Naive B cell (primary cell): ENCODE measurements at regions not wholly inside any gene's neighbourhood (a gene's known extent, or its start where the extent isn't known, plus 50 kb on each side); places are given as distances from the start of the nearest gene placed in this dataset.
"Not testable (repeated sequence)": the region's sequence is repeated elsewhere in the genome, so short reads cannot be mapped to it uniquely, and the experiment has no call there.

Source experiments
- ATAC-seq, 2 donors: fragments of 150-1000 bp; cut with Tn5 transposase; 2 replicates each; pipeline ENCODE4 v1.10.0; 2021; ENCODE audit warnings: low read depth in 2 of 2, mild to moderate bottlenecking in 2 of 2, moderate library complexity in 2 of 2
- DNase-seq: peaks from one replicate; pipeline ENCODE4 v3.0.0; 2022
- H3K27ac Mint-ChIP-seq, 6 donors: one replicate each; pipeline ENCODE4 v1.8.0; 2020 to 2022; ENCODE audit warnings: mild to moderate bottlenecking in 6 of 6, mixed read lengths in 6 of 6, moderate library complexity in 5 of 6, inconsistent platforms in 2 of 6
- H3K27me3 Mint-ChIP-seq, 3 donors: one replicate each; pipeline ENCODE4 v1.8.0; 2021 to 2022; ENCODE audit warnings: mixed read lengths in 3 of 3, mild to moderate bottlenecking in 1 of 3
- H3K36me3 Mint-ChIP-seq, 2 donors: one replicate each; pipeline ENCODE4 v1.8.0; 2020 to 2022; ENCODE audit warnings: mixed read lengths in 2 of 2, inconsistent platforms in 1 of 2, mild to moderate bottlenecking in 1 of 2
- H3K4me1 Mint-ChIP-seq, 3 donors: one replicate each; pipeline ENCODE4 v1.8.0; 2020 to 2022; ENCODE audit warnings: mixed read lengths in 3 of 3, inconsistent platforms in 1 of 3, mild to moderate bottlenecking in 1 of 3, moderate library complexity in 1 of 3
- H3K4me3 Mint-ChIP-seq, 8 donors: one replicate each; pipeline ENCODE4 v1.8.0; 2020 to 2022; ENCODE audit warnings: mild to moderate bottlenecking in 8 of 8, mixed read lengths in 8 of 8, moderate library complexity in 8 of 8, inconsistent platforms in 2 of 8
- H3K9me3 Mint-ChIP-seq, 7 donors: one replicate each; pipeline ENCODE4 v1.8.0; 2020 to 2022; ENCODE audit warnings: mixed read lengths in 7 of 7, mild to moderate bottlenecking in 5 of 7, inconsistent platforms in 2 of 7, moderate library complexity in 1 of 7

DNA sequence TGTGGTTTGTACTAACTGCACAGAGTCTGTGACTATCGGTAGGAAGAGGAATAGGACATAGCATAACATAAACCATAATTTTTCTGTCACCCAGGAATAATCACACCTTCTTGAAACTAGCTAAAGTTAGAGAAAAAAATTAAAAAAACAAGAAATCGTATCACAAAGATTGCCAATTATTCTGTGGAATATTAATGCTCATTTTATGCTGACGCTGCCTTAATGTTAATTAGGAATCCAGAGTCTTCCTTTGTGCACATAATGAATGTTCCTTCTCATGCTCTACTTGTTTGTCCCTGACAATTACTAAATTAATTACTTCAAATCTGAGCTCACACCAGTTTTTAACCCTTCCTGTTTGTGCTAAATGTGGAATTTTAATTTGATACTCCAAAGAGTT, 772.7 kb upstream of the EPHA5 start:
- no peaks in the 10 kb centered on the region for H3K4me1 Mint-ChIP-seq
- H3K4me3 Mint-ChIP-seq, result no peak overlapping the region
- peaks cover 0 to 6% (median 0%) of the 10 kb centered on the region in 7 donors for H3K9me3 Mint-ChIP-seq
- peak overlapping the region in 1 of 6 donors; percentile 68 for H3K27ac Mint-ChIP-seq
- H3K27me3 Mint-ChIP-seq, result no peaks in the 10 kb centered on the region
- no peaks in the 10 kb centered on the region for H3K36me3 Mint-ChIP-seq
- DNase-seq (no peak), ATAC-seq (no peak)

DNA sequence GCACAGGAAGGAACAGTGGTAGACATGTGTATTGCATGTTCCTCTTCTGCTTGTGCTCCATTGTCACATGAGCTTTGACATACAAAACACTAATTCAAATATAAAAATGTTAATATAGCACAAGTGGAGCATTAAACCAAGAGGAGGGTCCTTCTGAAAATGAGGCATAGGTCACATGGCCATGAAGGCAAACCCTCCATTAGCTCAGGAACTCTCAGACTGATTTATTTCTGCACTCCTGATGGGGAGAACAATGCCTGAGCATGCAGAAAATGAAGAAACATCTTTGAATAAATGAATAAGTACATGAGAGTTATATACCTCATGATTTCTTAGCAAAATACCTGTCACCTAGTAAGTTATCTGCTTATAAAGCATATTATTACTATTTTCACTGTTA, 769.2 kb upstream of the EPHA5 start:
- Mint-ChIP-seq H3K4me1 (no peaks in the 10 kb centered on the region), H3K9me3 (peaks cover 4 to 12% (median 5%) of the 10 kb centered on the region in 7 donors), H3K36me3 (no peaks in the 10 kb centered on the region), H3K4me3 (no peak overlapping the region), H3K27ac (no peak overlapping the region), H3K27me3 (no peaks in the 10 kb centered on the region)
- no peak for ATAC-seq
- no peak for DNase-seq

DNA sequence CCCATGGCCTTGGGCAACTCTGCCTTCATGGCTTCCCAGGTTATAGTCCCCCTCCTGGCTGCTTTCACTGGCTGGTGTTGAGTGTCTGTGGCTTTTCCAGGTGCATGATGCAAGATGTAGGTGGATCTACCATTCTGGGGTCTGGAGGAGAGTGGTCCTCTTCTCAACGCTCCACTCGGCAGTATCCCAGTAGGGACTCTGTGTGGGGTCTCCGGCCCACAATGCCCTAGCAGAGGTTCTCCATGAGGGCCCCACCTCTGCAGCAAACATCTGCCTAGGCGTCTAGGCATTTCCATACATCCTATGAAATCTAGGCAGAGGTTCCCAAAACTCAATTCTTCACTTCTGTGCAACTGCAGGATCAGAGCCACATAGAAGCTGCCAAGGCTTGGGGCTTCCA, 763.4 kb upstream of the EPHA5 start:
- Mint-ChIP-seq H3K36me3 (no peaks in the 10 kb centered on the region), H3K27ac (no peak overlapping the region), H3K9me3 (peaks cover 4 to 15% (median 10%) of the 10 kb centered on the region in 7 donors), H3K4me1 (no peaks in the 10 kb centered on the region), H3K4me3 (no peak overlapping the region), H3K27me3 (no peaks in the 10 kb centered on the region)
- DNase-seq (no peak), ATAC-seq (no peak)

DNA sequence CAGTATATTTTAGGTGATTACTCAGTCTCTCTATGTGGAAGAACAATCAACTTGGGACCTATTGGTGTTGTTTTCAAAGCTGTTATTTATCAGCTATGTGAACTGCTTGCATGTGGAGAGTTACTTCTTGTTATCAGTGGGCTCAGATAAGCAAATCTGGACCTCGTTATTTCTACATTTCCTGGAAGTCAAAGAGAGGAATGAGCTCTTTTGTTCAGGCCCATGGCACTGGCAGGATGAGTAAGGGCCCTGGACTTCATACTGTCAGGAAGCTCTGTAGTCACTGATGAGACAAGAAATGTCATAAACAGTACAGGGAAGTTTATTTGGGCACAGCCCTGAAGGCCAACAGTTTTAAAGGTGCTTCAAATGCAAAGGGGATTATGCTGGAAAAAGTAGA, 760.6 kb upstream of the EPHA5 start:
- Mint-ChIP-seq H3K36me3 (no peaks in the 10 kb centered on the region), H3K4me1 (no peaks in the 10 kb centered on the region), H3K27me3 (no peaks in the 10 kb centered on the region), H3K27ac (no peak overlapping the region), H3K4me3 (no peak overlapping the region), H3K9me3 (peaks cover 3 to 10% (median 6%) of the 10 kb centered on the region in 7 donors)
- ATAC-seq, result no peak
- DNase-seq, result no peak

DNA sequence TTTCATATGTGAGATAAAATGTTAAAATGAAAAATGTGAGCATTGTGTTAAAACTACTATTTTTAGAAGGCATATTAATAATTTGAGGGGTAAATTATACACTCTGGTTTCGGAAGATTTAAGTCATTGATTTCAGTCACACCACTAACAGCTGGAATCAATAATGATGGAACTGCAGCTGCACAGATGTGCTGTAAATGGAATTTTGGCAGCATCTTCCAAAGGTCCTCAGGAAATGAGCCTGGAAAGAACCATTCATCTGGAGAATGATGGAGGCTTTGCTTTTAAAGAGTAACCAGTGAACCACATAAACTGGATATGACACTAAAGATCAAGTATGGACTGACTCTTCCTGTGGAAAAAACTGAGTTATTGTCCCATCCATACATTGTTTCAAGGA, 759.0 kb upstream of the EPHA5 start:
- Mint-ChIP-seq H3K4me1 (no peaks in the 10 kb centered on the region), H3K9me3 (peaks cover 0 to 4% (median 3%) of the 10 kb centered on the region in 7 donors), H3K4me3 (no peak overlapping the region), H3K27me3 (no peaks in the 10 kb centered on the region), H3K27ac (no peak overlapping the region), H3K36me3 (no peaks in the 10 kb centered on the region)
- ATAC-seq (no peak), DNase-seq (no peak)

DNA sequence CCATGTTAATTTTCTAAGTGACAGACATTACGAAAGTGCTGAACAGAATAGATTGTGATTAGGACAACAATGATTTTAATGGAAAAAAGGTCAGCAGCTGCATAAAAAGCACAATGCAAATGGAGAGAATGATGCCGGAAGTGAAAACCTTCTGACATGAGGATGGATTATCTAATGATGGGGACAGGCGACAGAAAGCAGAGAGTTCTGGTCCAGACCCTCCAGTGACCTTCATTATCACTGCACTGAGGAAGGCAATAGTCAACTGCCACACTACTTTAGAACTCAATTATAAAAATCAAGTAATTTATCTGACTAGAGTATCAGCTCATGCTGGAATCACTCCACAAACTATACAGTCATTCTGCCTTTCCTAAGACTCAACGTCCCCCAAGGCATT, 746.1 kb upstream of the EPHA5 start:
- no peak for ATAC-seq
- no peak for DNase-seq
- no peaks in the 10 kb centered on the region for H3K4me1 Mint-ChIP-seq
- no peaks in the 10 kb centered on the region for H3K36me3 Mint-ChIP-seq
- H3K27ac Mint-ChIP-seq, result no peak overlapping the region
- peaks cover 0 to 17% (median 5%) of the 10 kb centered on the region in 7 donors for H3K9me3 Mint-ChIP-seq
- H3K4me3 Mint-ChIP-seq, result no peak overlapping the region
- H3K27me3 Mint-ChIP-seq, result no peaks in the 10 kb centered on the region

DNA sequence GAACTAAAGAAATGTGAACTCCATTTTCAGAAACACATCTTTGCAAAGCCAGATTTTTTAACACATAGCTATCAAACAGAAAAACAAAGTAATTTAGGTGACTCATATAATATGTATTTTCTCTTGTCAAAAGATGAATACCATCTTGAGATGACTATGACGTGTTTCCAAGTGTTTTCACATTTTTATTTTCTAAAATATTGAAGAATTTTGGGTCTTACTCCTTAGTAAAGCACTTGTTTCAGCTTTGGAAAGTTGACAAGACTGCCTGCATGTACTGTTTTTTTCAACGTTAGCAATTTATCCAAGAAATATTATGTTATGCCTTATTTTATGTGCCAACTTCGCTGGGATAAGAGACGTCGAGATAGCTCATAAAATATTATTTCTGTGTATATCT, 733.9 kb upstream of the EPHA5 start:
- ATAC-seq (no peak), DNase-seq (no peak)
- peaks cover 0 to 12% (median 4%) of the 10 kb centered on the region in 7 donors for H3K9me3 Mint-ChIP-seq
- no peak overlapping the region for H3K4me3 Mint-ChIP-seq
- H3K27ac Mint-ChIP-seq, result no peak overlapping the region
- H3K27me3 Mint-ChIP-seq, result no peaks in the 10 kb centered on the region
- no peaks in the 10 kb centered on the region for H3K36me3 Mint-ChIP-seq
- no peaks in the 10 kb centered on the region for H3K4me1 Mint-ChIP-seq

DNA sequence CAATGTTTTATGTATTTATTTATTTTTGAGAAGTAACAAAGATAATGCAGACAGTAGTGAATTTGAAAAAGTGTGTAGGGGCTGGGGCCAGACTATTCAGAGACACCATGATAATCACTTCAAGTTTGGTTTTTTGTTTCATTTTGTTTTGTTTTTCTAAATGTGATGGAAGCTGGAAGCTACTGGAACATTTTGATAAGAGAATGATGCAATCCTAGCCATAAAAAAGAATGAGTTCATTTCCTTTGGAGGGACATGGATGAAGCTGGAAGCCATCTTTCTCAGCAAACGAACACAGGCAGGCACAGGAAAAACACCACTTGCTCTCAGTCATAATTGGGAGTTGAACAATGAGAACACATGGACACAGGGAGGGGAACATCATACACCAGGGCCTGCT, 706.6 kb upstream of the EPHA5 start:
- DNase-seq (no peak), ATAC-seq (no peak)
- Mint-ChIP-seq H3K9me3 (peaks cover 0 to 3% (median 0%) of the 10 kb centered on the region in 7 donors), H3K27ac (peak overlapping the region in 1 of 6 donors; percentile 8), H3K4me1 (no peaks in the 10 kb centered on the region), H3K4me3 (no peak overlapping the region), H3K27me3 (no peaks in the 10 kb centered on the region), H3K36me3 (no peaks in the 10 kb centered on the region)

DNA sequence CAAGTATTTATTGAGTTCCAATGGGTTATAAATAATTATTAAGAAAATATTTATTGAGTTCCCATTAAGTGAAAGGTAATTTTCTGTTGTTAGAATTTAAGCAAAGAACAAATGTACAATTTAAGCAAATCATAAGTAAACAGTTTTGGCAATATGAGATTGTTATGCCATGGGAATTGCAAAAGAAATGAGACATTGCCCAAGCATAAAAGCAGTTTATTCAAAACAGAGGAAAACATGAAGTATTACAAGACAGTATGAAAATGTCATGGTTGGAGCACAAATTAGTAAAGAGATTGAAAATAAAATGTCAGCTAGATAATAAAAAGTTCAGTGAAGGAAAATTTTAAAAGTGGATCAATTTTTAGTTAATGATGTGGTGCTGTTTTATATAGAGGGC, 706.1 kb upstream of the EPHA5 start:
- no peak overlapping the region for H3K4me3 Mint-ChIP-seq
- H3K27me3 Mint-ChIP-seq, result no peaks in the 10 kb centered on the region
- no peak overlapping the region for H3K27ac Mint-ChIP-seq
- DNase-seq (no peak), ATAC-seq (no peak)
- no peaks in the 10 kb centered on the region for H3K4me1 Mint-ChIP-seq
- H3K36me3 Mint-ChIP-seq, result no peaks in the 10 kb centered on the region
- peaks cover 0 to 3% (median 0%) of the 10 kb centered on the region in 7 donors for H3K9me3 Mint-ChIP-seq

DNA sequence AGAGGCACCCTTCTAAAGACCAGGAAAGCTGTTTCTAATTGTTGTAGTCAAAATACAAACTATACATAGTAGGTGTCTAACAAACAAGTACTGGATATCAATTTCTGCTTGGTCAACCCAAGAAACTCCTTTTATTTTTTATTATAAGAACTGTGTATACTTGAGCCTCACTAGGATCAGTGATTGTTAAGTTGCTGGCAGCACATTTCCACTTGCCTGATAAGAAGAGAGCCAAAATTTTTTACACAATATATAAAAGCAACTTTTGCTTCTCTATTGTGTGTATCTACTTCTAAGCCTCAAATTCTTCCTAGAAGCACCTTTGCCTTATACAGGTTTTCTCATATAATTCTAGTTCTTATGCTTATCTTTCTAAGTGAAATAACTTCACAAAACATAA, 703.0 kb upstream of the EPHA5 start:
- Mint-ChIP-seq H3K36me3 (no peaks in the 10 kb centered on the region), H3K4me1 (no peaks in the 10 kb centered on the region), H3K4me3 (no peak overlapping the region), H3K9me3 (peaks cover 0 to 3% (median 0%) of the 10 kb centered on the region in 7 donors), H3K27me3 (no peaks in the 10 kb centered on the region), H3K27ac (no peak overlapping the region)
- no peak for ATAC-seq
- no peak for DNase-seq

DNA sequence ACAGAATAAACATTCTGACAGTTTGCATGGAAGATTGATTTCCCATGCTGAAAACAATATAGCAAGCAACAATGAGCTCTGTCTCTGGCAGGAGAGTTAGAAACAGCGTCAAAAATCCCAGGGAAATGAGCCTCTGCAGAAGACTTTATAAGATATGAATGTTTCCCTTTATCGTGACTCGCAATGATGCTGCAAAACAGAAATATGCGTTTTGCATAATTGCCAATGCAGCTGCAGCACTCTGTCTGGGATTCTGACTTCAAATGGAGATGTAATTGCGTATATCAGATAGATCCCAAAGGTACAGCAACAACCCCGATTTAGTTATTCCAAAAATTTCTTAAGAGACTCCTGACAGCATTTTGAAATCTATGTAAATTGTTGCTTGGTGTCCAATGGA, 702.4 kb upstream of the EPHA5 start:
- Mint-ChIP-seq H3K27ac (no peak overlapping the region), H3K4me3 (no peak overlapping the region), H3K4me1 (no peaks in the 10 kb centered on the region), H3K27me3 (no peaks in the 10 kb centered on the region), H3K36me3 (no peaks in the 10 kb centered on the region), H3K9me3 (peaks cover 0 to 3% (median 0%) of the 10 kb centered on the region in 7 donors)
- DNase-seq (no peak), ATAC-seq (no peak)

DNA sequence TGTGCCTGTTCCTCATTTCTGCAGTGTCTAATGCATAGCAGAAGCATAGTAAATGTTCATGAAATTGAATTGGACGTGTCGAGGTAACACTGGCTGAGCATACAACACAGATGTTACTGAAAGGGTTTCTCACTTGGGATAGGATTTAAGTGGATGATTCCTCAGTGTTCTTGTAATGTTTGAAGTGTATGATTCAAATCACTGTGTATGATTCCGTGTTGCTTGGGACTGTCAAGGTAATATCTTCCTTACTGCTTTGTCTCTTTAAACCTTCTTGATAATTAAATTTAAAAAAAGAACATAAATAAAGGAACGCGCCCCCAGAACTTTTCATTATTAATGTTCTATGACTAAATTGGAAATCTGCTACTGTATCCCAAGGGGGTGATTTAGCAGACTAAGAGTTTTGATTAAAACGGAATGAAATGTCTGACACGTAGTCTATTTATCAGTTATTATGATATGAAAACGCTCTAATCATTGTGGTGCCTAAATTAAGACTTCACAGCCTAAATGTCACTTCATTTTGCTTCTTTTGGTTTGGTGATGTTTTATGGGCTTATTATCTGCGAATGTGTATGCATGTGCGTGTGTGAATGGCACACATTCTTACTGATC, 696.9 kb upstream of the EPHA5 start:
- Mint-ChIP-seq H3K4me3 (no peak overlapping the region), H3K4me1 (no peaks in the 10 kb centered on the region), H3K9me3 (peaks cover 0 to 3% (median 0%) of the 10 kb centered on the region in 7 donors), H3K27me3 (no peaks in the 10 kb centered on the region), H3K27ac (no peak overlapping the region), H3K36me3 (no peaks in the 10 kb centered on the region)
- ATAC-seq, result no peak
- DNase-seq, result no peak

DNA sequence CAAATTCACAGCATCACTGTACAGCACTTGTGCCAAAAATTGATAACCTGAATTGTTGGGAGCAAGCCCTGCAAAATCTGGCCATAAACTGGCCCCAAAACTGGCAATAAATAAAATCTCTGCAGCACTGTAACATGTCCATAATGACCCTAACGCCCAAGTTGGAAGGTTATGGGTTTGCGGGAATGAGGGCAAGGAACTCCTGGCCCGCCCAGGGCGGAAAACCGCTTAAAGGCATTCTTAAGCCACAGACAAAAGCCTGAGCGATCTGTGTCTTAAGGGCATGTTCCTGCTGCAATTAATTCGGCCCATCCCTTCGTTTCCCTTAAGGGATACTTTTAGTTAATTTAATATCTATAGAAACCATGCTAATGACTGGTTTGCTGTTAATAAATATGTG, 690.1 kb upstream of the EPHA5 start:
- DNase-seq, H3K27ac Mint-ChIP-seq, H3K4me1 Mint-ChIP-seq, ATAC-seq, H3K36me3 Mint-ChIP-seq, H3K4me3 Mint-ChIP-seq, H3K9me3 Mint-ChIP-seq, H3K27me3 Mint-ChIP-seq: not testable (repeated sequence)

DNA sequence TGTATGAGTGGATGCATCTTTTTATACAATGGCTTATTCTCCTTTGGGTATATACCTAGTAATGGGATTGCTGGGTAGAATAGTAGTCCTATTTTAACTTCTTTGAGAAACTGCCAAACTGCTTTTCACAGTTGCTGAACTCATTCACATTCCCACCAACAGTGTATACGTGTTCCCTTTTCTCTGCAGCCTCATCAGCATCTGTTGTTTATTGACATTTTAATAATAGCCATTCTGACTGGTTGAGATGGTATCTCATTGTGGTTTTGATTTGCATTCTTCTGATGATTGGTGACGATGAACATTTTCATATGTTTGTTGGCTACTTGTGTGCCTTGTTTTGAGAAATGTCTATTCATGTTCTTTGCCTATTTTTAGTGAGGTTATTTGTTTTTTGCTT, 687.0 kb upstream of the EPHA5 start:
- Mint-ChIP-seq H3K27me3 (no peaks in the 10 kb centered on the region), H3K4me1 (no peaks in the 10 kb centered on the region), H3K27ac (no peak overlapping the region), H3K9me3 (peaks cover 0 to 5% (median 0%) of the 10 kb centered on the region in 7 donors), H3K36me3 (no peaks in the 10 kb centered on the region), H3K4me3 (no peak overlapping the region)
- no peak for ATAC-seq
- no peak for DNase-seq

DNA sequence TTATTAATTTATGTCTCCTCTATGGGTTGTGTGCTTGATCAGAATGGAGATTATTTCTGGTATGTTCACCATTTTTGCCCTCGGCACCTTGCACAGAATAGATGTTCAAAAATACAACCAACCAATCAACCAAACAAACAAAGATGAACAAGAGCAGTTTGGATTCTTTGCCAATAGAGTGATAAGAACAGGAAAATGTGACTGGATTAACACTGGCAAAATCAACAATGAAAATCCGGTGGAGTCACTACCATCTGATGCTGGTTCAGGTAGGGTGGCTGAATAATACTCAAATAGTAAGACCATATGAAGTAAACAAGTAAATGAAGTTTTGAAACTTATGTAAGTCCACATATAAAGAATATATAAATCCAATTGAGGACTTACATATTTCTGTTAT, 685.0 kb upstream of the EPHA5 start:
- Mint-ChIP-seq H3K36me3 (no peaks in the 10 kb centered on the region), H3K27me3 (no peaks in the 10 kb centered on the region), H3K27ac (no peak overlapping the region), H3K9me3 (peaks cover 0 to 5% (median 1%) of the 10 kb centered on the region in 7 donors), H3K4me3 (no peak overlapping the region), H3K4me1 (no peaks in the 10 kb centered on the region)
- DNase-seq (no peak), ATAC-seq (no peak)
